ENCODE measurements at regions not wholly inside any gene's neighbourhood (a gene's known extent, or its start where the extent isn't known, plus 50 kb on each side); places are given as distances from the start of the nearest gene placed in this dataset.

GRCh38 chr9:79813258-79813638 lies 241.5 kb downstream of the TLE4 start (continued):
- TF ChIP-seq EGR1 (IDR thresholded peaks at IDR 0.05; ENCODE audit: borderline replicate concordance in 1 of 2, low read depth in 2 of 2, low read length in 2 of 2) (no peak), BHLHE40 (IDR thresholded peaks at IDR 0.05; ENCODE audit: borderline replicate concordance in 1 of 2, low read depth in 2 of 2, low read length in 1 of 2) (no peak), CHD1 (IDR thresholded peaks at IDR 0.05; ENCODE audit: low read depth, low read length) (no peak)

GRCh38 chr9:79812507-79813257 lies 240.9 kb downstream of the TLE4 start:
- H2AFZ ChIP-seq (ENCODE audit: control insufficient read depth, low read depth, low read length): no peak overlapping the region
- ChIA-PET SMC1A (ENCODE audit: uncharacterized antibody, unreplicated experiment) (interaction anchor here (0.7 to 2.4 kb wide), 3 partner anchors 175 to 241 kb away, joined by 3 to 7 read pairs (median 3); partner anchors contain the start of gene TLE4), CTCF (interaction anchor here (0.7 kb wide), 1 partner anchor 29 kb away, joined by 3 read pairs; no protein-coding TSS in a partner anchor), RAD21 (ENCODE audit: unreplicated experiment) (no interaction called here), POLR2A (no interaction called here)
- no peaks in the 10 kb centered on the region for H3K79me2 ChIP-seq (ENCODE audit: control insufficient read depth, insufficient read depth, low read length)
- no peaks in the 10 kb centered on the region for H4K20me1 ChIP-seq (ENCODE audit: control insufficient read depth, insufficient read depth)
- ATAC-seq (peak; percentile 85), DNase-seq (ENCODE audit: low read depth, low spot score) (peak; percentile 55), FAIRE-seq (peak; percentile 92)
- H3K36me3 ChIP-seq (ENCODE audit: control insufficient read depth in 2 of 2, insufficient read depth in 2 of 2, low read length in 1 of 2): no peaks in the 10 kb centered on the region
- H3K4me1 ChIP-seq (ENCODE audit: control insufficient read depth, insufficient read depth, low read length): peaks cover 3% of the 10 kb centered on the region; the same call in 1 of the 2 replicates
- H3K4me2 ChIP-seq (ENCODE audit: control insufficient read depth, insufficient read depth): peak overlapping the region; percentile 51; the same call in 1 of the 2 replicates
- BruUV-seq (replicated peaks): no TSS peak
- in situ Hi-C loops (cut with MboI): no loop called here
- no peaks in the 10 kb centered on the region for H3K9me3 ChIP-seq (replicated peaks; ENCODE audit: control insufficient read depth, insufficient read depth, low read length)
- intact Hi-C loops (cut with micrococcal nuclease; ENCODE audit: unreplicated experiment): no loop called here
- H3K4me3 ChIP-seq: no peak overlapping the region; the same call in 1 of the 2 replicates
- no peak overlapping the region for H3K9ac ChIP-seq (ENCODE audit: control insufficient read depth, insufficient read depth, low read length)
- H3K27me3 ChIP-seq (replicated peaks in 1 of 2; ENCODE audit: control insufficient read depth in 2 of 2, insufficient read depth in 2 of 2, low read length in 1 of 2): no peaks in the 10 kb centered on the region
- no peak overlapping the region for H3K27ac ChIP-seq (ENCODE audit: control insufficient read depth, insufficient read depth)
- 2% methylated on average over 8 of the region's 8 CpGs for WGBS (ENCODE audit: insufficient coverage, insufficient replicate concordance, low lambda C conversion rate, missing lambda C conversion rate)
- no peak for TF ChIP-seq REST (IDR thresholded peaks at IDR 0.05; ENCODE audit: low read depth, low read length)
- no peak for TF ChIP-seq SIN3A (IDR thresholded peaks at IDR 0.05; ENCODE audit: low read depth, low read length)
- no peak for TF ChIP-seq EGR1 (IDR thresholded peaks at IDR 0.05; ENCODE audit: borderline replicate concordance in 1 of 2, low read depth in 2 of 2, low read length in 2 of 2)
- no peak for TF ChIP-seq ZNF207 (IDR thresholded peaks at IDR 0.05; ENCODE audit: borderline replicate concordance)
- TF ChIP-seq TCF7 (IDR thresholded peaks at IDR 0.05; ENCODE audit: borderline replicate concordance): no peak
- no peak for TF ChIP-seq CBX5 (IDR thresholded peaks at IDR 0.05; ENCODE audit: low read depth)
- TF ChIP-seq HDGF (IDR thresholded peaks at IDR 0.05): no peak
- no peak for TF ChIP-seq ZNF687 (IDR thresholded peaks at IDR 0.05)
- TF ChIP-seq, protein P1, sequence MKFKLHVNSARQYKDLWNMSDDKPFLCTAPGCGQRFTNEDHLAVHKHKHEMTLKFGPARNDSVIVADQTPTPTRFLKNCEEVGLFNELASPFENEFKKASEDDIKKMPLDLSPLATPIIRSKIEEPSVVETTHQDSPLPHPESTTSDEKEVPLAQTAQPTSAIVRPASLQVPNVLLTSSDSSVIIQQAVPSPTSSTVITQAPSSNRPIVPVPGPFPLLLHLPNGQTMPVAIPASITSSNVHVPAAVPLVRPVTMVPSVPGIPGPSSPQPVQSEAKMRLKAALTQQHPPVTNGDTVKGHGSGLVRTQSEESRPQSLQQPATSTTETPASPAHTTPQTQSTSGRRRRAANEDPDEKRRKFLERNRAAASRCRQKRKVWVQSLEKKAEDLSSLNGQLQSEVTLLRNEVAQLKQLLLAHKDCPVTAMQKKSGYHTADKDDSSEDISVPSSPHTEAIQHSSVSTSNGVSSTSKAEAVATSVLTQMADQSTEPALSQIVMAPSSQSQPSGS (IDR thresholded peaks at IDR 0.05; ENCODE audit: low read length): peak; percentile 70
- TF ChIP-seq YY1 (IDR thresholded peaks at IDR 0.05; ENCODE audit: low read depth, low read length): no peak
- TF ChIP-seq CEBPB (IDR thresholded peaks at IDR 0.05; ENCODE audit: borderline replicate concordance in 1 of 2, low read depth in 2 of 2, low read length in 2 of 2): no peak

Measured in GM12878 (cell line).